ENCODE measurements at regions not wholly inside any gene's neighbourhood (a gene's known extent, or its start where the extent isn't known, plus 50 kb on each side); places are given as distances from the start of the nearest gene placed in this dataset.

- H3K4me3 ChIP-seq (ENCODE audit: low read length): no peak overlapping the region
- no peak for DNase-seq (ENCODE audit: low read depth)
- TF ChIP-seq CTCF (conservative IDR thresholded peaks at IDR 0.05; ENCODE audit: low read depth, low read length): no peak
Measured at GRCh38 chr9:84573083-84573482, 96.4 kb upstream of the NTRK2 start.

DNA sequence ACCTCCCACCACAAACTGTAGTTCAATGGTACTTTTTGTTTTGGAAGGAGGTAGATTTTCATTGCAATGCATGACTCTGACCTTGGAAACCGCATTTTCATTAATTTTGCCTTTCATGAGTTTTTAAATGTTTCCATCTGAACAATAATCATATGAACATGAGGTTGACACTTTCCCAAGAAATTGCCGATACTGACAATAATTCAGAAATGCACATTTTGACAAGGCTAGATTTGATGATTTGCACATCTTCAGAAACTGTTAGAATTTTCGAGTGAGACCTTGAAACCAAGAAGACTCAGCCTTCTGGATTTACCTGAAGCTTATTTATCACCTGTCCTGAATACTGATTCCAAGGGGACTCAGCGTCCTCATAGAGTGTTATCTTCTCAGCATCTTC lies 93.8 kb upstream of the NTRK2 start:
- TF ChIP-seq CTCF (conservative IDR thresholded peaks at IDR 0.05; ENCODE audit: low read depth, low read length): no peak
- no peak overlapping the region for H3K4me3 ChIP-seq (ENCODE audit: low read length)
- DNase-seq (ENCODE audit: low read depth): no peak

- TF ChIP-seq CTCF (conservative IDR thresholded peaks at IDR 0.05; ENCODE audit: low read depth, low read length): no peak
- no peak for DNase-seq (ENCODE audit: low read depth)
- no peak overlapping the region for H3K4me3 ChIP-seq (ENCODE audit: low read length)
Measured at GRCh38 chr9:84583866-84584265, 85.7 kb upstream of the NTRK2 start.

GRCh38 chr9:84586662-84587061 lies 82.9 kb upstream of the NTRK2 start:
- DNase-seq (ENCODE audit: low read depth): no peak
- TF ChIP-seq CTCF (conservative IDR thresholded peaks at IDR 0.05; ENCODE audit: low read depth, low read length): no peak
- no peak overlapping the region for H3K4me3 ChIP-seq (ENCODE audit: low read length)

DNA sequence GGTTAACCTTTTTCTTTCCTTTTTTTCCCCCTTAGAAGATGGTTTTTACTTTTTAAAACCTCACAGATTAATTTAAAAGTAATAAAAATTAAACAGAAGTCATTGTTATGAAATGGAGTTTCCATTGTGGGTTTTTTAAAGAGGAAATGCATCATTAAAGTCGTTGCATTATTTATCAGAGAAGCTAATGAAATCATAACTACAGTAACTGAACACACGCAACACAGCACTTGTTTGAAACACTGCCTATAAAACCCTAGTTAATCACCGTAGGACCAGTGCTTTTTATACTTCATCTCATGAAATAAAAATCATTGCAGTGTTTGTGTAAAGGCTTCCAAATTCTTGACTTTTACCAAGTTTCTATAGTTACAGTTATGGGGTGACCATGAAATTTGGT lies 82.4 kb upstream of the NTRK2 start:
- H3K4me3 ChIP-seq (ENCODE audit: low read length): no peak overlapping the region
- TF ChIP-seq CTCF (conservative IDR thresholded peaks at IDR 0.05; ENCODE audit: low read depth, low read length): no peak
- DNase-seq (ENCODE audit: low read depth): no peak

DNA sequence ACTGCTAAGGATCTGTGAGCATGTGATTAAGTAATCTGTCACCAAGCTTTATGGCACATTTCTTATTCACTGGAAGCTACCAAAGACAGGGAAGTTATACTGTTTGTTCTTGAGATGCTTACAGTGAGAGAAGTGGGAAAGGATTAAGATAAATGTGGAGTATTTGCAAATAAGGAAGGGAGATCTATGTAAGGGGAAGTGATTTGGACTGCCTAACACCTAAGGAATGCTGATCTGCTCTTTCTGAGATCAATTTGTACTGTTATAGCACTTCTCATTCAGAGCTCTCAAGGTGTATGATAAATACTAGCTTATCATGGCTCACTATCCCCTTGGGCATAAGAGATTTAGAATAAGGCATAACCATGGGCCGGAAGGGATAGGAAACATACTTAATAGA lies 80.0 kb upstream of the NTRK2 start:
- no peak for DNase-seq (ENCODE audit: low read depth)
- H3K4me3 ChIP-seq (ENCODE audit: low read length): no peak overlapping the region
- no peak for TF ChIP-seq CTCF (conservative IDR thresholded peaks at IDR 0.05; ENCODE audit: low read depth, low read length)

DNA sequence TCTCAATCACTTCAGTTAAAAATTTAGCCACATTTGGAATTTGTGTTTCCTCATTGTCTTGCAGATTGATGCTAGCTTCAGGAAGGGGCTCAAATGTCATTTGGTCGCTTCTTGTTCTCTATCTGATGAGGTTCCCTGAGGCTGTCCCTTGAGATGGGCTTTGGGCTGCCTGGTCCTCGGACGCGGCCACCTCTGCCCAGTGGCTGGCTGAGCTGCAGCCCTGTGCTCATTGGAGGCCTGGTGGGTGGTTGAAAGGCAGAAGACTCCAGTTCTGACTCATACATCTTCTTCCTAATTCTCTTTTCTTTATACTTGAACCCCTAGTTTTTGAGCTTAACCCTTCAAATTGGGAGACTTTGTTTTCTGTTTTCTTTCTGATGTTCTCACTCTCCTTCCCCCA lies 78.8 kb upstream of the NTRK2 start:
- H3K4me3 ChIP-seq (ENCODE audit: low read length): no peak overlapping the region
- DNase-seq (ENCODE audit: low read depth): no peak
- TF ChIP-seq CTCF (conservative IDR thresholded peaks at IDR 0.05; ENCODE audit: low read depth, low read length): no peak

Data from retinal pigment epithelial cell (primary cell).